GM21526 (cell line): ENCODE measurements at regions not wholly inside any gene's neighbourhood (a gene's known extent, or its start where the extent isn't known, plus 50 kb on each side); places are given as distances from the start of the nearest gene placed in this dataset.

Experiments
- ATAC-seq: cut with Tn5 transposase; IDR thresholded peaks from one replicate; pipeline ENCODE4 v1.9.1; 2021; ENCODE audit warnings: moderate library complexity; ENCODE audit not compliant: unreplicated experiment, low FRiP score

- no peak for ATAC-seq
These were observed 306.9 kb downstream of the ZPLD1 start for GRCh38 chr3:102741694-102742093.

DNA sequence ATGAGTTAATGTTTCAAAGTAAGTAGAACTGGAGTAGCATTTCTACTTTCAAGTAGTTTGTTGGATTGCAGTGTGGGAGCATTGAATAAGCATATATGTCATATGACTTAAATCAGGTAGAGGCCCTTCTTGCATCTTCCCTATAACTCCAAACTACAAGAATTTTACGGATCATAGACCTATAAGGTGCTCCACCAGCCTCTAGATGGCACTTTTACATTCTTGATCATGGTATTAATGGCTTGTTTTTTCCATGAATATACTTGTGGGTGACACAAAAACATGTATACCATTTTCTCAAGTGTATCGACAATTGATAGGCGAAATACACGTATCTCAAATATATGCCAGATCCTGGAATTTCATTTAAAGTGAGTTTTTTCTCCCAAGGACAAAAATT lies 311.1 kb downstream of the ZPLD1 start:
- no peak for ATAC-seq

DNA sequence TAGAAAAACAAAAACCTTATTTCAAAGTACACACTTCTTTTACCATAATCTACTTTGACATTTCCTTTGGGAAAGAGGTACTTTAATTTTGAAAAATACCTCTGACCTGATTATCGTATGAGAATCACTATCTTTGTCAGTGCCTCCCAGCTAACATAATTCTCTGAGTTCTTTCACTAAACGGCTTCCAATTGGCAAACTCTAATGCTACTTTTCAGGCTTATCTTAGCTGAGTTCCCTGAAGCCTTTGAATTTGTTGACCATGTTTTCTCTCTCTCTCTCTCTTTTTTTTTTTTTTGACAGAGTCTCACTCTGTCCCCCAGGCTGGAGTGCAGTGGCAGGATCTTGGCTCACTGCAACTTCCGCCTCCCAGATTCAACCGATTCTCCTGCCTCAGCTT lies 312.8 kb downstream of the ZPLD1 start:
- no peak for ATAC-seq

DNA sequence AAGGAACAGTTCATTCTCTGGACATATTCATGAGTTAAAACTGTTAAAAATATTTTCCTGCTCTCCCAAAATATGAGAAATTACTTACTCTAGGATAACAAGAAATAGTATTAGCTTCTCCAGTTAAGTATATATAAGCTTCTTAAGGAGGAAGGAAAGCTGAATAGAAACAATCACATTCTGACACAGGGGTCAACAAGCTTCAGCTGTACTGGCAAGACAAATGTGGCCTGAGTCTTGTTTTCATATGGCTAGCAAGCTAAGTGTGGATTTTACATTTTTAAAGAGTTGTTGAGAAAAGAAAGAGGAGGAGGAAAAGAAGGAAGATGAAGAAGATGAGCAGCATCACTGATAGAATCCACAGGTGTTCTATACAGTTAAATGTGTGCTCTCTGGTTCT lies 313.8 kb downstream of the ZPLD1 start:
- no peak for ATAC-seq

DNA sequence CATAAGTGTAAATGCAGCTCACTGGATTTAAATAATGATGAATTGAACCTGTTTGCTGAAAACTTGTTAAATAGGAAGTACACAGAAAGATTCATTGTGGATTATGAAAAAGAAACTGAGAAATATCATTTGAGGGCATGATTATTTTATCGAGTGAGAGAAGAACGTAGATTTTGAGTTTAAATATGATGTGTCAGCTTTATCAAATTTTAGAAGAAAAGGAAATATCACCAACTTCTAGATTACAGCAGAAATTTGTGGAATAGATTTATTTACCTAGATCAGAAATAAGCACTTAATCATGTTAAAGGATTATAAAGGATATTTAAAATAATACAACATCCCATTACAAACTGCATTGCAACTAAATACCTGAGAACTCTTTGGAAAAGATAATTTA lies 315.5 kb downstream of the ZPLD1 start:
- ATAC-seq: no peak

DNA sequence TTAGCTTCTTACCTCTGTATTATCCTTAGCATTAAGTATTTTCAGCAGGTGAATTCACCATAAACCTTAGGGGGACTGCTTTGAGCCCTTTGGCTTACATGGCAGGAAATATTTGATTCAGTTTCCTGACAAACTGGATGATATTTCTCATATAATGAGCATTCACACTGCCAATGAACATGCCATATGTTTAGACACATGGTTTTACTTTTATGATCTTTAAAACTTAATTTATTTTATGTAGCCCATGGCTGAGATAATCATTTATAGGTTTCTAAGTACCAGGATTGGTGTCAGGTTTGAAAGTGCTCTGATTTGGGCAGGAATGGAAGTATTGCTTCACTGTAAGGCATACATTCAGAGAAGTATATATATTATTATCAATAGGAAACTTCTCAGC lies 319.1 kb downstream of the ZPLD1 start:
- no peak for ATAC-seq

- no peak for ATAC-seq
These were observed 321.9 kb downstream of the ZPLD1 start for GRCh38 chr3:102756706-102757105.

DNA sequence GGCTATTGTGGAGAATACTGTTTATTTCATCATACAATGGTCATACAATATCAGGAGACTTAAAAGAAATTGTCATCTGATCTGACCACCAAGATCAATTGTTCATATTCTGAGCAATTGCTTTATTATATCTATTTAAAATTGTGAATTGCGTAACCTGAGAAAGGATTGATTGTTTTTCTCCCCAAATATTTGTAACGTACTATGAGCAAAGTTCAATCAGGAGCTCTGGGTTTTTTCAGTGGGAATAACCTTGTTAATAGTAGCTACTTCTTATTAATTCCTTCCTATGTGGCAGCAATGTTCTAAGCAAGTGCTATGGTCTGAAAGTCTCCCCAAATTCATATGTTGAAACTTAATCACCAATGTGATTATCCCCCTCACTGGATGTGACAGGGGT lies 323.1 kb downstream of the ZPLD1 start:
- no peak for ATAC-seq

- ATAC-seq: no peak
These were observed 327.0 kb downstream of the ZPLD1 start for GRCh38 chr3:102761766-102762165.

DNA sequence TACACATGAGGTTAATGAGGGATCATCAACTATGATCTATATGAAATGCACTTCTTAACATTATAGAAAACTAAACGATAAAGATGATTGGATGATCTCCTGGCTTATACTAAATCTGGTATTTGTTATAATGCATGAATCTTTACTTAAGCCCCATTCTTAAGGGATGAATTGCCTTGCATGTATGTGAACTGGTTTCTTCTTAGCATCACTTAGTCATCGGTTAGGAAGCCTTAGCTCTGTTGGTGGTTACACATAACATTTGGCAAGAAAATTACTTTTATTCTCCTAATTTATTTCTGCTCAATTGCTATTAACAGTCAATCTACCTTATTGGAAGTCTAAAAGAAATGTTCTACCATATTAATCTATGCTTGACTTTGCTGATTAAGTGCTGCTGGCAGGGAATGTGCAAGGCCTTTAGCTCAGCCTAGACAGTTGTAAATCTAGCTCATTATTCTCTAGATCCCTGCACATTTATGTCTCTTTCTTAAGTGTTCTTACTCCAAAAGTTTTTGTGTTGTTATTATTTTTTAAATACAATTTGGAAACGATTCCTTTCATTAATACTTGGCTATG lies 356.0 kb downstream of the ZPLD1 start:
- no peak for ATAC-seq

DNA sequence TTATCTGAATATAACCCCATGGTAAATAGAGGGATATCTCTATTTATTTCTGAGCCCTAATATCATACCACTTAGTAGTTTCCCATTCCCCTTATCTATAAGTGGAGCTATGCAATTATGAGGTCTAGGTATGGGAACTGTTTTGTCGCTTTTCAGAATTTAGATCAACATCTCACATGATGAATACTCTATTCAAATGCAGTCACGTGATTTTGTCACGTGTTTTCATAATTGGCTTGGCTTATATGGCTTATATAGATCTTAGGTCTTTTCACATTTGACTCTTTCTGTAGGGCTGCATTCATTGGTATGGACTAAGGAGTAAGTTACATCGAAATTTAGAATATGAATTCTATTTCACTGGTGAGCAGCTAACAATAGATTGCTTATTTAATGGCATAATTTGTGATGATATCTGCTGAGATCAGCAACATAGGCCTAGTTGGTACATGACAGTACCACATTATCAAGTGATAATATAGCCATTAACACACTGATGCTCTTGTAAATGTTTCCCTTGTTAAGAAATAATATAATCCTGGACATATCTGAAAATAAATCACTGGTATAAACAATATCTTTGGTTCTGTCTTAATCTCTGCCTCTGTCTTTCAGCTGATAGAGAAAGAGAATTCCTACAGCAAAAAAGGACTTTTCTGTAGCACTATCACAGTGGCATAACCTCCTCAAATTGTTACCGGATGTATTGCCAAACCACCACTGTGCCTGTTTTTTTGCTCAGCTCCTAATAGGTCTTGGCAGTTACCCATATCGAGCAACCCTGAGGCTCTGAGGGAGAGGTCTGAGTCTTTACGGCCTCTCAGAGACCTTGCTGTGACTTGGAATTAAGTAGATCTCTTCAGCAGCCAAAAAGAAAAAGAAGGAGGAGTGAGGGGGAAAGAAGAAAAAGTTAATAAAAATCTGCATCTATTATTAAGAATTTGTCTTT lies 357.1 kb downstream of the ZPLD1 start:
- no peak for ATAC-seq

GRCh38 chr3:102796804-102797203 lies 362.0 kb downstream of the ZPLD1 start:
- ATAC-seq: no peak

GRCh38 chr3:102802819-102803420 lies 368.1 kb downstream of the ZPLD1 start:
- no peak for ATAC-seq

GRCh38 chr3:102810937-102811336 lies 376.1 kb downstream of the ZPLD1 start:
- no peak for ATAC-seq

DNA sequence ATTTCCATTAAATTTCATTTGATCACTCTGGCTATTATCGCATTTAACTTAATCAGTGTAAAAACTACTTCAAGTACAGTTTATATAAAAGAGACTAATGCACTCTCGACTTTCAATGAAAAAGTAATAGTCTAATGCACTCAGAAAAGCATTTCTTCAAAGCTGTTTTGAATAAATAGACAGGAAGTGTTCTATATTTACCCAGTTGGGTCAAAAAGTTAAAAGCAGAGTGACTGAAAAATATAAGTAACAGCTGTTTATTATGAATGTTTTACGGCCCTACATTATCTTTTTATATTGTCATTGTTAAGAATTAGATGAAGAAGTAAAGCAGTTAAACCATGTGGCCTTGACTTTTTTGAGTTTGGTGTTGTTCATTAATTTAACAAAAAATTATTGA lies 391.8 kb downstream of the ZPLD1 start:
- ATAC-seq: no peak

GRCh38 chr3:102827386-102827785 lies 392.6 kb downstream of the ZPLD1 start:
- no peak for ATAC-seq

DNA sequence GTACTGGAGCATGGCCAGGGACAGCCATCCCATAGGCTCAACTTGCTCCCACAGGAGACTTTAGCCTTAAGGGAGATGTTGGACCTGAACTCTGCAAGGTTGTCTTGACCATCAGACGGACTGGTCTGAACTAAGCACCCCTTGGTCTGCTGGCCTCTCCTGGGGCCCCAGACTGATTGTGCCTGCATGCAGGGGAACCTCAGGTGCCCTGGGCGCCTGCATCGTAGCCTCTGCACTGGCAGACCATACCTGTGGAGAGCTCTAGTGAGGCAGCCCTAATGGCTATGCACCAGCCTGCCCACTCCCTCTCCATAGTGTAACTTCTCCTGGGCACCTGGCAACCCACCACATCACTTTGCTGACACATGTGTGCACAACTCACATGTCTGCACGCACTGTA lies 395.6 kb downstream of the ZPLD1 start:
- no peak for ATAC-seq

DNA sequence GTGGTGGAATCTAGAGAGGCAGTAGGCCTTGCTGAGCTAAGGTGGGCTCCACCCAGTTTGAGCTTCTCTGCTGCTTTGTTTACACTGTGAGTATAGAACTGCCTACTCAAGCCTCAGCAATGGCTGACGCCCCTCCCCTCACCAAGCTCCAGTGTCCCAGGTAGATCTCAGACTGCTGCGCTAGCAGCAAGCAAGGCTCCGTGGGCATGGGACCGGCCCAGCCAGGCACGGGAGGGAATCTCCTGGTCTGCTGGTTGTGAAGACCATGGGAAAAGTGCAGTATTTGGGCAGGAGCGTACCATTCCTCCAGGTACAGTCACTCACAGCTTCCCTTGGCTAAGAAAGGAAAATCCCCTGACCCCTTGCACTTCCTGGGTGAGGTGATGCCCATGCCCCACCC lies 407.1 kb downstream of the ZPLD1 start:
- no peak for ATAC-seq

- ATAC-seq: no peak
These were observed 432.0 kb downstream of the ZPLD1 start for GRCh38 chr3:102866845-102867244.

GRCh38 chr3:102883515-102883914 lies 448.7 kb downstream of the ZPLD1 start:
- ATAC-seq: no peak

GRCh38 chr3:102885289-102885688 lies 450.5 kb downstream of the ZPLD1 start:
- no peak for ATAC-seq

- ATAC-seq: no peak
These were observed 452.6 kb downstream of the ZPLD1 start for GRCh38 chr3:102887431-102887830.
